Activated CD8-positive, alpha-beta memory T cell treated with anti-CD3 and anti-CD28 coated beads for 4 hours (primary cell): ENCODE measurements at regions not wholly inside any gene's neighbourhood (a gene's known extent, or its start where the extent isn't known, plus 50 kb on each side); places are given as distances from the start of the nearest gene placed in this dataset.

Experiments used
- DNase-seq, 2 donors: peaks; one replicate each; pipeline ENCODE4 v3.0.0-alpha.2; 2020; ENCODE audit warnings: low read depth in 2 of 2

DNA sequence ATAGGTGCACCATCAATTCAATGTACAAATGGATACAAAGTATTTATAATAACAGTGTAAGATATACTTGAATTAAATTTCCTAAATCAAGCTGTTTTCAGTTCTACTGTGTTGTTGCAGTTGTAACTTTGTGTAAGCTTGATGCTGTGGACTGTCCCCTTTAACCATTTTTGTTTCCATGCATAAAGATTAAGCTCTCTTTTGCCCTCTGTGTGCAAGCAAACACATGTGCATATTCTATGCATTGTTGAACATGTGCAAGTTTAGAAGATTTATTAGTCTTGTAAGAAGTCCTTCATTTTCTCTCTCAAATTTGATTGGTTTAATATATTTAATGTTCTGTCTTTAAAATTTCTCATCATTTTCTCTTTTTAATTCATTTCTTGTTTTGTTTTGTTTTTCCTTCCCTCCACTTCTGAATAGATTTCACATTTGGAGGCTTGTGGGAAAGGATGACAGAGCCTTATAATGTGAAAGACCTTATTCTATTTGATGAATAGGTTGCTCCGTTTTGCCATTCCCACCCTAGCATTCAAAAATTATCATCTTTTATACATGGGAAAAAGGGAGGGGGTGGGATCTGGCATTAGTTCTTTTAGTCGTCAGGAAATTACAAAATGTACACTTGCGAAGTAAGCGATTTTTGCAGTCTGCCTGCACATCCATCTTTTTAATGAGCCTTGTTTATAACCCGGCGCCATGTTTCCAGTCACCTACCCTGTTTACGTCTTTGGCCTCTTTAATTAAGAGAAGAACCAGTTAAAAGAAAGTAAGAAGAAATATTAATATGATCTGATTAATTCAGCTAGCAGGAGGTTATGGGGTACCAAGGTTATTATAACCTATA, 961.5 kb upstream of the NR2F2 start:
- no peak for DNase-seq

DNA sequence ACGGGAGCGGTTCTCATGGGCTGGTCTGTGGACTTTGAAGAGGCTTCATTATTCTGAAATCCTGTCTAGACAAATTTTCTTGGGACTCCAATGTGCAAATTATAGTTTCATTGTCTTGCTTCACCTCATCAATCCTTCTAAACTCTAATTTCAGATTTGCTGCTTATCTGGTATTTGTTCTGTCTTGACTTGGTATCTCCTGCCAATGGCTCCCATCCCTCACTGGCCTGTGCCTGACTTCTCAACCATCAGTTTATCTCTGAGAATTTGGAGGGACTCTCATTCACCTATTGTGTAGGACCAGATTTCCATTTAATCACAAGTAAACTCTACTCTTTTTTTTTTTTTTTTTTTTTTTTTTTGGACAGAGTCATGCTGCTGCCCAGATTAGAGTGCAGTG, 960.2 kb upstream of the NR2F2 start:
- no peak for DNase-seq

DNA sequence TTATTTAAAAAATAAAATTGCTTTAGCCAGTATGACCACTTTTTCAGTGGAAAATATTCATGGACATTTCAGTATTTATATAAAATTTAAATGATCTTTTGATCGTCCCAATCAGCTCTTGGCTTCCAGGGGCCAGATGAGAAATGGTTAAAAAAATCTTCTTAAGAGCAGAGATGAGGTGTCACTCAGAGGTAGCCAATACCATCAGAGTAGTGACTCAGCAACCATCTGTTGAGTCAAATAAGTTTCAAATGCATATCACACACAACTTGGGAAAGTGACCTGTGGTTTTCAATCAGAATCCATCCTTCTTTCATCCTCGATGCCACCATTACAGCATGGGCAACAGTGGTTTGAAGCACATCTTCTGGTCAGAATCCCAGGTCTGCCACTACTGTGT, 958.8 kb upstream of the NR2F2 start:
- DNase-seq = no peak

DNA sequence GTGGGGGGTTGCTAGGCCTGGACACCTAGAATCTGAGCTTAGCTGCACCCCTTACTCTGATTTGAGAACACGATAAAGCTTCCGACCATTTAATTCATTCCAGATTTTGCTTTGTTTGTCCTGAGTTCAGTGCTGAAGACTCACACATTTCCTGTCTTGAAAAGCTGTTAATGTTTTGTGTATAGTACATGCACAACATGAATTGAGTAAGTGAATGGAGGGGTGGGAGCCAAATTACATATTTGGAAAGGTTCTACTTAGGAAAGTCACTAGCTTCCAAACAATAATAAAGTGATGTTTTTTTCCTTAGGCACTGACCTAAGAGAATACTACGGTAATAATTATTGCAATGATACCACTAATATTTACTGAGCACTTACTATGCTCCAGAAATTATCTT, 955.2 kb upstream of the NR2F2 start:
- no peak for DNase-seq

DNA sequence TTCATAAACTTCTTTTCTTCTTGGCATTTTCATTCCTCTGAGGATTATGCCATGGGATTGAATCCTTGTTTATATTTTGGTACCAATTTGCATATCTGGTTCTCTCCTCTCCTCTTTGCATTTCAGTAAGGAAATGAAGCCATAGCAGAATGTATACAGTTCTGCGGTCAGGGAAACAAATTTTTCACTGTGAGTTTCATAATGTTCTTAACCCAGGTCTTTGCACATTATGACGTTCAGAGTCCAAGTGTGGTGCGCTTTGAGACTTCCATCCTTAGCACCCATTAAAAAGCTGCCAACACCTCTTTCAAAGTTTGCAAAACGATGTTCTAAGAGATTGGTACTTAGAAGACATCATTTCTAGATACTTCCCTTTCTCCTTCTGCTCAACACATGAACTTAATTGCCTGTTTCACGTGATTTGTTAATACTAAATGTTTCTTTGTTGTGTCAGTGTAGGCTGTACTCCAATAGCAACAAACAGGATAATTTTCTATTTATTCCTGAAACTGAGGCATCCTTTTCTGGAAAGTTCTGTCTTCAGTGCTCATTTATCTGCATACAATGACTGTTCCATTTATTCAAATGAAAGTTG, 953.1 kb upstream of the NR2F2 start:
- DNase-seq = no peak

DNA sequence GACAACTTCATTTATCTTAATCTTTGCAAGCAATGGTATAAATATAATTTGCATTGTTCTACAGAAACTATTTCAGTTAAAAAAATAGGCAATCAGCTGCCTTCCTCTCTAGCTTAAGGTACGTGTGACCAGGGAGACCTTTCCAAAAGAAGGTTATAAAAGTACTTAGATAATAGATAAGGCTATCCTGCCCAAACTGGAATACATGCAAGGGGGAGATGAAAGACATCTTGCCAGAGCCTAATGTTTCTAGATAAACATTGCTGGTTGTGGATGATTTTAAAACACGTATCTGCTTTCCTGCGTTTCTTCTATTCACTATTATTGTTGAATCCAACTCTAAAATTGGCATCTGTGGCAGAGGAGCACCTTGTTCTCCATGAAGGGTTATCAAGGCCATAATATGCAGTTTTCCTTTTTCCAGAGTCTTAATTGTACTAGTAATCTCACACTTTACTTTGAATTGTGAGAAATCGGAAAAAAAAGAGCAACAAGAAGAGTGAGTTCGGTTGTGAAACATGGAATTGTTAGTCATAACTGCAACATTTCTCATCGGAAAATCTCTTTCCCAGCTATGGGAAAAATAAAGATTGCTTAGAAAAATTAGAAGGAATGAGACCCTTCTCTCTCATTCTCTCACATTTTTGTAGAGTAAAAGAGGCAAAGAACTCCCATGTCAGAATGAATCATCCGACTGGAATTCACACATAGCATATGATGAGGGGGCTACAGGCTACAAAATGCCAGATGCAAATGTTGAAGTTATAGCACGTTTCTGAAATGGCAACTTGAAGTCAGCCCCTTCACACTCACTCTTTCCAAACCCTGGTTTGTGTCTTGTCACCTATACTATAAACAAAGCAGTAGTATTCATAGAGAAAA, 936.1 kb upstream of the NR2F2 start:
- DNase-seq = no peak

DNA sequence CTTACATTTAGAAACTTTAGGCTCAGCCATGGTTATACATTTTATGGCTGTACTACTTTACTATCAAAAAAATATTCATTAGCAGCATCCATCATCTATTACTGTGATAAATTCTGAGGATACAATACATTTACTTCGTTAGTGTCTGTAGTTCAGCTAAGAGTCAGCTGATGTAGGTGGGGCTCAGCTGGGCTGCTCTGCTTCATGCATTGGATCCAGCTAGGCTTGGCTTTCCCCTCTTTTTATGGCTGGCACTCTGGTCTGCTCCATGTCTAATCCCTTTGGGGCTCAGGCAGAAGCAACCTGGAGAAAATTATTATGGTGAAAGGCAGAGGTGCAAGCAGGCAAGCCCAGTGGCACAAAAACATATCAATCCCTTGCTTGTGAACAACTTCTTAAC, 930.1 kb upstream of the NR2F2 start:
- DNase-seq = no peak

DNA sequence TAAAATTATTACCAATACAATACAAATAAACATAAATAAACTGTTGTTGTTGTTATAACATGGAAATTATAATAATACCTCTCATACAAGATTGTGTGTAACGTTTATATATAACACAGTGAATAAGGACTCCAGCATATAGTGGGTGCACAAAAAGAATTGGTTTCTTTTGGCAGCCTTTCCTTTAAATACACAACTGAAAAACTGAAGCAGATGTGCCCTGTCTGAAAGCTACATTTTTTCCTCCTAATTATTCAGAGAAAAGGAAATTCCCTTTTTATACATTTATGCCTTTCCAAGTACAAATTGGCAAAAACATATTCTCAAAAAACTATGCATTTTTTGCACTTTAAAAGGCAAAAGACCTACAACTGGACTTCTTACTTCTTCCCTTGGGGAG, 928.9 kb upstream of the NR2F2 start:
- no peak for DNase-seq

DNA sequence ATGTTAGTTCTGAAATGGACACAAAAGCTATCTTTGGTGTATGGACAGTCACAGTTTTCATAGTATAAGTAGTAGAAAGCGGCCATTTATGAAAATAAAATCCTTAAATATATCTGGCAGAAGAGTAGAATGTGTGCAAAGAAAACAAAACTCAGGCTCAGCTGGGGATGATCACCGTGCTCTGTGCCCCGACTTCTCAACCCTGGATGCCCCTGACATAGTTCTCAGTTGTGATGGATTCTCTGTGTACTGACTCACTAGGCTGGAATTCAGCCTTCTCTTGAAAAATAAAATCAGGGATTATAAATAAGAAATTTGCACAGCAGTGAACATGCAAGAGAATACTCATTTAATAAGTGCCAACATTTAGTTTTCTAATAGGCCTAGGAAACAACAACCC, 925.1 kb upstream of the NR2F2 start:
- no peak for DNase-seq

DNA sequence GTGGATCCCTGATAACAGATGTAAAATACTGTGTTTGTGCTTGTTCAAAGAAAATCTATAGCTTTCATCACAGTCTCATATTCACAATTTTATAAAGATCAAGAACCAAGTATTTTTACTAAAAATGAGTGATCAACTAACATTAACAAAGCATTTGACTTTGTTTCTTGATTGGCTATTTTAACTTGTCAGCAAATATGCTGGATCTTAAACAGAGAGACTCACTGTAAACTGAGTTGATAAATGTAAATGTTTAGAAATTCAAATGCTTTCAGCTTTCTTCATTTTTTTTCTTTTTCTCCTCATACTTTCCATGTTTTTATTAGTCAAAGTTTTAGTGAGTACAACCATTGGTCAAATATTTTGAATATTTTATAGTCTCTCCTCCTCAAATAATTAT, 923.0 kb upstream of the NR2F2 start:
- no peak for DNase-seq

DNA sequence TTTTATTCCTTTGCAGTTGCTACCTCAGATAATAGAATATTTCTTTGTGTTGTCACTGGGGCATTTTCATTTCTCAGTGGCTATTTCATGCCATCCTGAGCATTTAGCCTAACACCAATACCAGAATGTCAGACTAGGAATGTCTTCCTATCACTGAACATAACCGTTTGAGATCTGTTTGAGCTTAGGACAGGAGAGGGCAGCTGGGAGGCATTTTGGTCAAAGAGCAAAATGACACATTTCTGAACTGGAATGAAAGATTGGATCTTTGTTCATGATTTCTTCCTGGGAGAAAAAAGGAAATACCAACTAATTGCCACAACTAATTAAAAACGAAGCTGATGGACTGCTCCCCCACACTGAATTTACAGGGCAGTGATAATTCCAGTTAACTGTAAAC, 921.3 kb upstream of the NR2F2 start:
- no peak for DNase-seq

DNA sequence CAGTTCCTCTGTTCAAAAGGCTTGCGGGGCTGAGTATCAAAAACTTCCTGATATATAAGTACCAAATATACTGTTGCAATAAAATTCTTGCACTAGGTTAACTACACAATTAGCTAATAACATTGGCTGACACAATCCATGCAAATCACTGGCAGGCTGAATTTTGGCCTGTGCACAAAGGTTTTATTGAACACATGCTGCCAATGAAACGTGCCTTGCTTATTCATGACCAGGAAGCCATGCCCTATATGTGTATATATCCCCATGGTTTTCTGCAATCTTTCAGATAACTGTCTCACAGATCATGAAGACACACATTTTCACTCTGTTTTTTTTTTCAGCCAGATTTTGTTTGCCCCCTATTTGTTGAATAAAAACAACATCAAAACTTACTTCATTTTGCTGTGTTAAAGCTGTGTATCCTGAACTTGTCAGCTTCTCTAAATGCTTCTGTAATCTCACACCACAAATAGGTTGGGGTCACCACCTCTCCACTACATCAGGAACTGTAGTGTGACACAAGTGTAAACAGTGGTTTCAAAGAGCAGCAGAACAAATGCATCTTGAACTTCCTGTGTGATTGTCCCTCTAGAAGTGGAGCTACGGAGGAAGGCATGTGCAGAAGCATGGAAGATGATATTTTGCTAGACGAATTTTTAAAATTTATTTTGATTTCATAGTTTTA, 920.7 kb upstream of the NR2F2 start:
- no peak for DNase-seq

DNA sequence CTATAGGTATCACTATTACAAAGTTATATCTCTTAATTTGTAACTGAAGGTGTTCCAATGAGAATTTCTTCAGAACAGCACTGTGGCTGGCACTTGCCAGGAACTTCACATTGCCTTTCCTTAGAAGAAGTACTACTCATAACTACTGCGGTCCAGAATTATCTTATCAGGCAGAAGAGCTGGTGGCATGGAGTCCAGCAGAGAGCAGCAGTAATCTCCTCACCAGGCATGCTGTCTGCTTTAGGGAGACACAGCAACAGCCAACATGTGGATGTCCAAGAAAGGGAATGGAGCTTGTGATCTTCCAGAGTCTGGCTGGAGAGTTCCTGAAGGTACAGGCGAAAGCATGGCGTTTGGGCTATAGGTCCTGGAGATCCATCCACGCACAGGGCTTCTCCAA, 919.7 kb upstream of the NR2F2 start:
- no peak for DNase-seq

DNA sequence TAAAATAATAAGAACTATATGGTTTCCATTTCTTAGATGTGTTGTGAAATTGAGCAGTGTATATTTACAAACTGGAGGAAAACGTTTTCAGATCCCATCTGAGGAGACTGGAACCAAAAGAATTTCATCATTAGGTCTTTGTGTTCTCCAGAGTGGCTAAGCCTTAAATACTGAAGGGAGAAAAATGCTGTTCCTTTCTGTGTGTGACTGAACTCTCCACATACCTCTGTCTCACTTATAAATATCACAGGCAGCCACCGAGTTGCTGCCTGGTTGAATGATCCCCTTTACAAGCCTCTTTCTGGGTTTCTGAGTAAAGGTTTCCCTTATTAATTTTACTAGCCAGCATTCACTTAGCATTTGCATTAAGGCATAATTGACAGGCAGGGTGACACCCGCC, 913.9 kb upstream of the NR2F2 start:
- no peak for DNase-seq

DNA sequence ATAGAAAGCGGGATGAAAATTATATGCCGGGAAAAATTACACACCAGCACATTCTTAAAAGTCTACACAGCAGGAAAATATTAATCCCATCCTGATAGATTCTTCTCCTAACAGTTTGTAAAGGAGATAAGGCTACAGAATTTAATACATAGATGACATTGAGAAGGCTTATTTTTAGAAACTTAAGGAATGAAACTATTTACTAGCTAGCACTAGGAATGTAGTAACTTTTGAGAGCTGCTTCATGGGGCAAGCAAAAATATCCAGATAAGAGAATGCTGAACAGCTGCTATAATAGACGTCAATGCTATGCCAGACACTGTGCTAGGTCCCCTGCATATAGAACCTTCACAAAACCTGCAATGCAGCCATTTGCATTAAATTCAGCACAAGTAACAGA, 912.7 kb upstream of the NR2F2 start:
- DNase-seq = no peak

DNA sequence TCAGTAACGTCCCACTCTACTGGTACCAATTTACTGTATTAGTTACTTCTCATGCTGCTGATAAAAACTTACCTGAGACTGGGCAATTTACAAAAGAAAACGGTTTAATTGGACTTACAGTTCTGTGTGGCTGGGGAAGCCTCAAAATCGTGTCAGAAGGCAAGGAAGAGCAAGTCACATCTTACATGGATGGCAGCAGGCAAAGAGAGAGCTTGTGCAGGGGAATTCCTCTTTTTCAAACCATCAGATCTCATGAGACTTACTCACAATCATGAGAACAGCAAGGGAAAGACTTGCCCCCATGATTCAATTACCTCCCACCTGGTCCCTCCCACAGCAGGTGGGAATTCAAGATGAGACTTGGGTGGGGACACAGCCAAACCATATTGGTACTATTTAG, 908.2 kb upstream of the NR2F2 start:
- DNase-seq = no peak

DNA sequence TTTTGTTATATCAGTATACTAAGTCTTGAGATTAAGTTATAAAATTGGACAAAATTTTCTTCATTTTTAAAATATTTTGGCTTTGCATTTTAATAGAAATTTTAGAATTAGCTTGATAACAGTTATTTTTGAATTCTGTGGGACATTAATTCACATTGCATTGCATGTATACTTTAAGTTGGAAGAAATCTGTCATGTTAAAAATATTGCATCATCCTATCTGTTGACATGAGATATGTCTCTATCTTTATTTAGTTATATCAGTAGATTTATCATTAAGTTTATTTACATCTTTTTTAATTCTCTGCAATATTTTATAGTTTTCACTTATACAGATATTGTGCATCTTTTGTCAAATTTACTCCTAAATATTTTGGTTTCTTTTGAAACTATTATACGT, 904.6 kb upstream of the NR2F2 start:
- no peak for DNase-seq

DNA sequence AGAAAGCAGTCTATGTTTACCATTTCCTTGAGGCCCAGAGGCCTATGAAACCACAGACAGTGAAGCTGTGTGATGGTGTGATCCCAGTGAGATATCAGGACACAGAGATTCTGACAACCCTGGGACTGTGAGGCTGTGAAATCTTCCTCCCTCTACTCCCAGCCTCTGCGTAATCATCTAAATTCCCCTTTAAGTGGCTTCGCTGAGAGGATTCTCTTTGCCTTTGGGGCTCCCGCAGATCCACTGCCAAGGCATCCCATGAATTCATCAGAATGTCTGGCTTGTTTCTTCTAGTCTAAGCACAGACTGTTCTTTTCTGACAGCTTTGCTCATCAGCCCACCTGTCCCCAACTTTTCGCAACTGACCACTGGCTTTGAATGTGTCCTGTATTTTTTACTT, 901.2 kb upstream of the NR2F2 start:
- DNase-seq = no peak

DNA sequence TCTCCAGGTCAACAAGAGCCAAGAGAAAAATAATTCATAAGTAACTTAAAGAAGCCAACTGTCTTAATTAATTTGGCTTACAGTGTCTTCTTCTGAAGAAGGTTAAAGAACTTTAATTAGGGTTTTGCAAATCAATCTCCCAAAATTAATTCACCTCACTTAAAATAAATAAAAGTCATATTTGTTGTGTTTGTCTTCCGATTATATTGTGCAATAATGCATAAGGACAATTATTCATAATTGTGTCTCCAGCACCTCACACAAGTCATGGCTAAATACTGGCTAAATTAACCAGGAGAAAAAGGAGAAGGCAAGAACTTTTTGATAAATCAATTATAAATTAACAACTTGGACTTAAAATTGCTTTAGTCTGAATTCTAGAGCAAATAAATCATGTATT, 899.0 kb upstream of the NR2F2 start:
- no peak for DNase-seq

DNA sequence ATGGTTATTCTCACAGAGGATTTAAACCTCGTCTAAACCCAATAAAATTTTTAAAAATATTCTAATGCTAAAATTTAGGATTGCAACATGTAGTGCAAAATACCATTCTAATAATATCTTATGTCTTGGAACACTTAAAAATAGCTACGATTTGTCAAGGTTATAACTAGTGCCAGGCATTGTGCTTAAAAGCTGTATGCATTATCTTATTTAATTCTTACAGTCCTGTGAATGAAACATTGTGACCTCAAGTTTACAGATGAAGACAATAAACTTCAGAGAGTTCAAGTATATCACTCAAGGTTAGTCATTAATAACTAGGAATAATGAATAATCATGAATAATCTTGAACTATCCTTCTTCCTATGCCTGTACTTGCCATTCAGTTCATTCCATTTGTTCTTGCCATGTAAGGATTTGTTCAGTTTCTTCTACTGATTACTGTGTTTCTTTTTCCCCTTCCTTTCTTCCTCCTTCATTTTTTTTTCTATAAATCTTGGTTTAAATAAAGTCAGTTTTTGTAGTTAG, 897.6 kb upstream of the NR2F2 start:
- no peak for DNase-seq

DNA sequence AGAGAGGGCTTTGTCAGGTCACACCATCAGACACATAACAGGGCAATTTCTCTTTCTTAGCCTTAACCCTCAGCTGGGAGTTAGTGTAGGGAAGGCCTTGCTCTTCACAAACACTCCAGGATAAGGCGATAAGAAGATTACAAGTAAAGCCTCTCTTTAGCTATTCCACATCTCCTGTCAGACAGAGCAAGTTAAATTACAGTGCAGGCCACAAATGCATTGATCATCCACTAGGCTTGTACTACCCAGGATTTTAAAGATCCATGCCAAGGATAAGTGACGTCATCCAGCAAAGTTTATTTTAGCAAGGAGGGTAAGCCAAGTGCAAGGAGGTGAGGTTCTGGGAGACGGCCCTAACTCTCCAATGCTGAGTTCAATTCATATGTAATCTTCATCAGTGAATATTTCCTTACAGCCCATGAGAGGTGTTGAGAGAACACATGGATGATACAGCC, 890.6 kb upstream of the NR2F2 start:
- DNase-seq = no peak

DNA sequence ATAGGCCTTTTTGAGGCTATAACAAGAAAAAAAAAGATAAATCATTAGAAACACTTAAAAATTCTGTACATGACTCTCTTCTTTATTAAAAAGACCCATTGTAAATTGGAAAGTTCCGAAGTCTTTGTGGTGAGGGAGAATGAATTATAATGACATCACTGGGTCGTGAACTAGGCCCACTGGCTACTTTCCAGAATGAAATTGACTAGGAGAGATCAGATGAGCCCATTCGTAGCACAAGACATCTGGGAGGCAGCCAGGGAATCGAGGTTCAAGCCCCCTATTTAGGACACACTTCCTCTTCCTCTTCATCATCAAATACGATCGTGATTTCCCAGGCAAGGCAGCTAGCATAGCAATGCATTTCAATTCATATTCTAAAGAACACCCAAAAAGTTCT, 889.8 kb upstream of the NR2F2 start:
- no peak for DNase-seq
